ENCODE measurements at regions not wholly inside any gene's neighbourhood (a gene's known extent, or its start where the extent isn't known, plus 50 kb on each side); places are given as distances from the start of the nearest gene placed in this dataset.
"Not testable (repeated sequence)": the region's sequence is repeated elsewhere in the genome, so short reads cannot be mapped to it uniquely, and the experiment has no call there.

- Histone ChIP-seq H2AFZ (ENCODE audit: low read length, unreplicated experiment) (no peak overlapping the region), H3K27ac (ENCODE audit: low read depth, low read length) (no peak overlapping the region), H3K27me3 (ENCODE audit: insufficient read depth, low read length) (no peaks in the 10 kb centered on the region)
Observed at GRCh38 chrX:74085642-74086236, 218.2 kb upstream of the ZCCHC13 start.

GRCh38 chrX:74080165-74080564, 223.8 kb upstream of the ZCCHC13 start:
- H3K4me3 ChIP-seq (ENCODE audit: low read depth, low read length) = no peak overlapping the region
- H3K79me2 ChIP-seq (ENCODE audit: control insufficient read depth, insufficient read depth, low read length, unreplicated experiment) = no peaks in the 10 kb centered on the region
- no peak overlapping the region for H3K27ac ChIP-seq (ENCODE audit: low read depth, low read length)
- H3K36me3 ChIP-seq (ENCODE audit: insufficient read depth, low read length) = no peaks in the 10 kb centered on the region
- no peaks in the 10 kb centered on the region for H3K27me3 ChIP-seq (ENCODE audit: insufficient read depth, low read length)
- H2AFZ ChIP-seq (ENCODE audit: low read length, unreplicated experiment) = no peak overlapping the region
- H3K4me1 ChIP-seq (ENCODE audit: control insufficient read depth, insufficient read depth, low read length, unreplicated experiment) = no peaks in the 10 kb centered on the region

More at GRCh38 chrX:74085642-74086236, 218.2 kb upstream of the ZCCHC13 start:
- no peak overlapping the region for H3K4me3 ChIP-seq (ENCODE audit: low read depth, low read length)
- no peaks in the 10 kb centered on the region for H3K79me2 ChIP-seq (ENCODE audit: control insufficient read depth, insufficient read depth, low read length, unreplicated experiment)
- H3K4me1 ChIP-seq (ENCODE audit: control insufficient read depth, insufficient read depth, low read length, unreplicated experiment) = no peaks in the 10 kb centered on the region
- no peaks in the 10 kb centered on the region for H3K36me3 ChIP-seq (ENCODE audit: insufficient read depth, low read length)

GRCh38 chrX:74065831-74066390, 213.4 kb upstream of the XIST start:
- H2AFZ ChIP-seq (ENCODE audit: low read length, unreplicated experiment) = no peak overlapping the region

GRCh38 chrX:74063426-74064155, 211.1 kb upstream of the XIST start:
- no peaks in the 10 kb centered on the region for H3K27me3 ChIP-seq (ENCODE audit: insufficient read depth, low read length)
- no peak overlapping the region for H3K4me3 ChIP-seq (ENCODE audit: low read depth, low read length)
- H2AFZ ChIP-seq (ENCODE audit: low read length, unreplicated experiment) = no peak overlapping the region
- no peaks in the 10 kb centered on the region for H3K4me1 ChIP-seq (ENCODE audit: control insufficient read depth, insufficient read depth, low read length, unreplicated experiment)
- no peaks in the 10 kb centered on the region for H3K36me3 ChIP-seq (ENCODE audit: insufficient read depth, low read length)
- H3K79me2 ChIP-seq (ENCODE audit: control insufficient read depth, insufficient read depth, low read length, unreplicated experiment) = no peaks in the 10 kb centered on the region
- no peak overlapping the region for H3K27ac ChIP-seq (ENCODE audit: low read depth, low read length)

More at GRCh38 chrX:74065831-74066390, 213.4 kb upstream of the XIST start:
- Histone ChIP-seq H3K27ac (ENCODE audit: low read depth, low read length) (no peak overlapping the region), H3K4me1 (ENCODE audit: control insufficient read depth, insufficient read depth, low read length, unreplicated experiment) (no peaks in the 10 kb centered on the region), H3K36me3 (ENCODE audit: insufficient read depth, low read length) (no peaks in the 10 kb centered on the region), H3K79me2 (ENCODE audit: control insufficient read depth, insufficient read depth, low read length, unreplicated experiment) (no peaks in the 10 kb centered on the region), H3K4me3 (ENCODE audit: low read depth, low read length) (no peak overlapping the region), H3K27me3 (ENCODE audit: insufficient read depth, low read length) (no peaks in the 10 kb centered on the region)

- H3K27me3 ChIP-seq (ENCODE audit: insufficient read depth, low read length) = no peaks in the 10 kb centered on the region
- H3K4me3 ChIP-seq (ENCODE audit: low read depth, low read length) = no peak overlapping the region
- H3K36me3 ChIP-seq (ENCODE audit: insufficient read depth, low read length) = no peaks in the 10 kb centered on the region
- no peaks in the 10 kb centered on the region for H3K79me2 ChIP-seq (ENCODE audit: control insufficient read depth, insufficient read depth, low read length, unreplicated experiment)
- no peak overlapping the region for H2AFZ ChIP-seq (ENCODE audit: low read length, unreplicated experiment)
- no peaks in the 10 kb centered on the region for H3K4me1 ChIP-seq (ENCODE audit: control insufficient read depth, insufficient read depth, low read length, unreplicated experiment)
- no peak overlapping the region for H3K27ac ChIP-seq (ENCODE audit: low read depth, low read length)
Observed at GRCh38 chrX:74061879-74062278, 209.4 kb upstream of the XIST start.

GRCh38 chrX:74049126-74049525, 196.6 kb upstream of the XIST start:
- Histone ChIP-seq H3K4me3 (ENCODE audit: low read depth, low read length) (no peak overlapping the region), H2AFZ (ENCODE audit: low read length, unreplicated experiment) (no peak overlapping the region), H3K27me3 (ENCODE audit: insufficient read depth, low read length) (no peaks in the 10 kb centered on the region), H3K79me2 (ENCODE audit: control insufficient read depth, insufficient read depth, low read length, unreplicated experiment) (no peaks in the 10 kb centered on the region), H3K36me3 (ENCODE audit: insufficient read depth, low read length) (no peaks in the 10 kb centered on the region), H3K27ac (ENCODE audit: low read depth, low read length) (no peak overlapping the region), H3K4me1 (ENCODE audit: control insufficient read depth, insufficient read depth, low read length, unreplicated experiment) (no peaks in the 10 kb centered on the region)

- H3K27me3 ChIP-seq (ENCODE audit: insufficient read depth, low read length); H2AFZ ChIP-seq (ENCODE audit: low read length, unreplicated experiment); H3K4me3 ChIP-seq (ENCODE audit: low read depth, low read length); H3K36me3 ChIP-seq (ENCODE audit: insufficient read depth, low read length); H3K4me1 ChIP-seq (ENCODE audit: control insufficient read depth, insufficient read depth, low read length, unreplicated experiment); H3K79me2 ChIP-seq (ENCODE audit: control insufficient read depth, insufficient read depth, low read length, unreplicated experiment); H3K27ac ChIP-seq (ENCODE audit: low read depth, low read length): not testable (repeated sequence)
Observed at GRCh38 chrX:74034066-74034465, 181.6 kb upstream of the XIST start.

GRCh38 chrX:74031527-74031926, 179.0 kb upstream of the XIST start:
- not testable (repeated sequence) for H3K4me1 ChIP-seq (ENCODE audit: control insufficient read depth, insufficient read depth, low read length, unreplicated experiment); H3K27me3 ChIP-seq (ENCODE audit: insufficient read depth, low read length); H3K27ac ChIP-seq (ENCODE audit: low read depth, low read length); H3K4me3 ChIP-seq (ENCODE audit: low read depth, low read length); H3K36me3 ChIP-seq (ENCODE audit: insufficient read depth, low read length); H2AFZ ChIP-seq (ENCODE audit: low read length, unreplicated experiment); H3K79me2 ChIP-seq (ENCODE audit: control insufficient read depth, insufficient read depth, low read length, unreplicated experiment)

GRCh38 chrX:74030766-74031165, 178.3 kb upstream of the XIST start:
- H3K36me3 ChIP-seq (ENCODE audit: insufficient read depth, low read length); H3K4me3 ChIP-seq (ENCODE audit: low read depth, low read length); H3K27ac ChIP-seq (ENCODE audit: low read depth, low read length); H3K27me3 ChIP-seq (ENCODE audit: insufficient read depth, low read length); H3K79me2 ChIP-seq (ENCODE audit: control insufficient read depth, insufficient read depth, low read length, unreplicated experiment); H3K4me1 ChIP-seq (ENCODE audit: control insufficient read depth, insufficient read depth, low read length, unreplicated experiment); H2AFZ ChIP-seq (ENCODE audit: low read length, unreplicated experiment): not testable (repeated sequence)

GRCh38 chrX:74025145-74025544, 172.6 kb upstream of the XIST start:
- H3K27me3 ChIP-seq (ENCODE audit: insufficient read depth, low read length); H2AFZ ChIP-seq (ENCODE audit: low read length, unreplicated experiment); H3K4me1 ChIP-seq (ENCODE audit: control insufficient read depth, insufficient read depth, low read length, unreplicated experiment); H3K79me2 ChIP-seq (ENCODE audit: control insufficient read depth, insufficient read depth, low read length, unreplicated experiment); H3K36me3 ChIP-seq (ENCODE audit: insufficient read depth, low read length); H3K27ac ChIP-seq (ENCODE audit: low read depth, low read length); H3K4me3 ChIP-seq (ENCODE audit: low read depth, low read length): not testable (repeated sequence)

- H2AFZ ChIP-seq (ENCODE audit: low read length, unreplicated experiment) = no peak overlapping the region
- no peaks in the 10 kb centered on the region for H3K79me2 ChIP-seq (ENCODE audit: control insufficient read depth, insufficient read depth, low read length, unreplicated experiment)
- H3K4me1 ChIP-seq (ENCODE audit: control insufficient read depth, insufficient read depth, low read length, unreplicated experiment) = no peaks in the 10 kb centered on the region
- H3K27me3 ChIP-seq (ENCODE audit: insufficient read depth, low read length) = no peaks in the 10 kb centered on the region
- no peak overlapping the region for H3K4me3 ChIP-seq (ENCODE audit: low read depth, low read length)
- H3K27ac ChIP-seq (ENCODE audit: low read depth, low read length) = no peak overlapping the region
- H3K36me3 ChIP-seq (ENCODE audit: insufficient read depth, low read length) = no peaks in the 10 kb centered on the region
Observed at GRCh38 chrX:74023203-74023602, 170.7 kb upstream of the XIST start.

All from ACC112 (cell line).